ENCODE measurements at regions not wholly inside any gene's neighbourhood (a gene's known extent, or its start where the extent isn't known, plus 50 kb on each side); places are given as distances from the start of the nearest gene placed in this dataset.

GRCh38 chr11:36824349-36824748 lies 226.3 kb upstream of the RAG2 start:
- in situ Hi-C loops (cut with MboI; ENCODE audit: low sequenced_read_pairs) = no loop called here
- no peak overlapping the region for H3K4me3 ChIP-seq

GRCh38 chr11:36822829-36823228 lies 224.8 kb upstream of the RAG2 start:
- Histone ChIP-seq H3K4me3 (no peak overlapping the region), H3K36me3 (replicated peaks) (no peaks in the 10 kb centered on the region), H3K9me3 (no peaks in the 10 kb centered on the region), H3K4me1 (no peaks in the 10 kb centered on the region), H3K27me3 (ENCODE audit: low read depth) (no peaks in the 10 kb centered on the region)
- in situ Hi-C loops (cut with MboI; ENCODE audit: low sequenced_read_pairs) = no loop called here
- DNase-seq (ENCODE audit: low spot score in 2 of 2) = no peak

More at GRCh38 chr11:36824349-36824748, 226.3 kb upstream of the RAG2 start:
- no peaks in the 10 kb centered on the region for H3K27me3 ChIP-seq (ENCODE audit: low read depth)
- H3K4me1 ChIP-seq = no peaks in the 10 kb centered on the region
- H3K36me3 ChIP-seq (replicated peaks) = no peaks in the 10 kb centered on the region
- H3K9me3 ChIP-seq = no peaks in the 10 kb centered on the region
- DNase-seq (ENCODE audit: low spot score in 2 of 2) = no peak

GRCh38 chr11:36818410-36818809 lies 220.4 kb upstream of the RAG2 start:
- in situ Hi-C loops (cut with MboI; ENCODE audit: low sequenced_read_pairs) = no loop called here
- H3K4me1 ChIP-seq = no peaks in the 10 kb centered on the region
- DNase-seq (ENCODE audit: low spot score in 2 of 2) = peak in 1 of 2 experiments; percentile 52

GRCh38 chr11:36817336-36817965 lies 219.4 kb upstream of the RAG2 start:
- H3K27me3 ChIP-seq (ENCODE audit: low read depth) = no peaks in the 10 kb centered on the region
- DNase-seq (ENCODE audit: low spot score in 2 of 2) = no peak
- in situ Hi-C loops (cut with MboI; ENCODE audit: low sequenced_read_pairs) = no loop called here
- H3K4me3 ChIP-seq = no peak overlapping the region
- no peaks in the 10 kb centered on the region for H3K36me3 ChIP-seq (replicated peaks)
- H3K4me1 ChIP-seq = no peaks in the 10 kb centered on the region
- no peaks in the 10 kb centered on the region for H3K9me3 ChIP-seq

More at GRCh38 chr11:36818410-36818809, 220.4 kb upstream of the RAG2 start:
- no peaks in the 10 kb centered on the region for H3K36me3 ChIP-seq (replicated peaks)
- no peaks in the 10 kb centered on the region for H3K9me3 ChIP-seq
- H3K4me3 ChIP-seq = no peak overlapping the region
- H3K27me3 ChIP-seq (ENCODE audit: low read depth) = no peaks in the 10 kb centered on the region

- H3K4me1 ChIP-seq = no peaks in the 10 kb centered on the region
- H3K27me3 ChIP-seq (ENCODE audit: low read depth) = no peaks in the 10 kb centered on the region
- no peaks in the 10 kb centered on the region for H3K9me3 ChIP-seq
- no peaks in the 10 kb centered on the region for H3K36me3 ChIP-seq (replicated peaks)
- no peak overlapping the region for H3K4me3 ChIP-seq
- in situ Hi-C loops (cut with MboI; ENCODE audit: low sequenced_read_pairs) = no loop called here
- DNase-seq (ENCODE audit: low spot score in 2 of 2) = no peak
These were observed 211.3 kb upstream of the RAG2 start for GRCh38 chr11:36809303-36809702.

- no peaks in the 10 kb centered on the region for H3K4me1 ChIP-seq
- H3K9me3 ChIP-seq = no peaks in the 10 kb centered on the region
- H3K27me3 ChIP-seq (ENCODE audit: low read depth) = no peaks in the 10 kb centered on the region; the same call in 1 of the 2 replicates
- in situ Hi-C loops (cut with MboI; ENCODE audit: low sequenced_read_pairs) = no loop called here
- no peak overlapping the region for H3K4me3 ChIP-seq
- H3K36me3 ChIP-seq (replicated peaks) = no peaks in the 10 kb centered on the region
- no peak for DNase-seq (ENCODE audit: low spot score in 2 of 2)
These were observed 209.8 kb upstream of the RAG2 start for GRCh38 chr11:36807871-36808270.

- no peaks in the 10 kb centered on the region for H3K36me3 ChIP-seq (replicated peaks)
- no peak overlapping the region for H3K4me3 ChIP-seq
- no peak for DNase-seq (ENCODE audit: low spot score in 2 of 2)
These were observed 205.0 kb upstream of the RAG2 start for GRCh38 chr11:36803084-36803483.

GRCh38 chr11:36792996-36793914 lies 195.2 kb upstream of the RAG2 start:
- Histone ChIP-seq H3K4me1 (no peaks in the 10 kb centered on the region), H3K9me3 (no peaks in the 10 kb centered on the region), H3K27me3 (ENCODE audit: low read depth) (peaks cover 6% of the 10 kb centered on the region; the same call in 1 of the 2 replicates), H3K4me3 (no peak overlapping the region), H3K36me3 (replicated peaks) (no peaks in the 10 kb centered on the region)
- in situ Hi-C loops (cut with MboI; ENCODE audit: low sequenced_read_pairs) = no loop called here
- no peak for DNase-seq (ENCODE audit: low spot score in 2 of 2)

More at GRCh38 chr11:36803084-36803483, 205.0 kb upstream of the RAG2 start:
- no peaks in the 10 kb centered on the region for H3K9me3 ChIP-seq
- H3K4me1 ChIP-seq = no peaks in the 10 kb centered on the region
- H3K27me3 ChIP-seq (ENCODE audit: low read depth) = no peaks in the 10 kb centered on the region; the same call in 1 of the 2 replicates
- in situ Hi-C loops (cut with MboI; ENCODE audit: low sequenced_read_pairs) = no loop called here

- DNase-seq (ENCODE audit: low spot score in 2 of 2) = no peak
- no peaks in the 10 kb centered on the region for H3K9me3 ChIP-seq
- H3K27me3 ChIP-seq (ENCODE audit: low read depth) = peaks cover 6% of the 10 kb centered on the region; the same call in 1 of the 2 replicates
- no peak overlapping the region for H3K4me3 ChIP-seq
- in situ Hi-C loops (cut with MboI; ENCODE audit: low sequenced_read_pairs) = no loop called here
- H3K36me3 ChIP-seq (replicated peaks) = no peaks in the 10 kb centered on the region
- no peaks in the 10 kb centered on the region for H3K4me1 ChIP-seq
These were observed 193.9 kb upstream of the RAG2 start for GRCh38 chr11:36791957-36792356.

GRCh38 chr11:36790526-36790925 lies 192.5 kb upstream of the RAG2 start:
- H3K36me3 ChIP-seq (replicated peaks) = no peaks in the 10 kb centered on the region
- no peak overlapping the region for H3K4me3 ChIP-seq
- no peaks in the 10 kb centered on the region for H3K9me3 ChIP-seq
- in situ Hi-C loops (cut with MboI; ENCODE audit: low sequenced_read_pairs) = no loop called here
- H3K27me3 ChIP-seq (ENCODE audit: low read depth) = peaks cover 6% of the 10 kb centered on the region; the same call in 1 of the 2 replicates
- DNase-seq (ENCODE audit: low spot score in 2 of 2) = no peak
- H3K4me1 ChIP-seq = no peaks in the 10 kb centered on the region

GRCh38 chr11:36783808-36784207 lies 185.8 kb upstream of the RAG2 start:
- no peak for DNase-seq (ENCODE audit: low spot score in 2 of 2)
- no peaks in the 10 kb centered on the region for H3K4me1 ChIP-seq
- H3K36me3 ChIP-seq (replicated peaks) = no peaks in the 10 kb centered on the region
- H3K4me3 ChIP-seq = no peak overlapping the region
- in situ Hi-C loops (cut with MboI; ENCODE audit: low sequenced_read_pairs) = no loop called here
- H3K9me3 ChIP-seq = no peaks in the 10 kb centered on the region
- H3K27me3 ChIP-seq (ENCODE audit: low read depth) = peaks cover 2% of the 10 kb centered on the region; the same call in 1 of the 2 replicates

- H3K4me3 ChIP-seq = no peak overlapping the region
- no peak for DNase-seq (ENCODE audit: low spot score in 2 of 2)
- no peaks in the 10 kb centered on the region for H3K9me3 ChIP-seq
- peaks cover 2% of the 10 kb centered on the region; the same call in 1 of the 2 replicates for H3K27me3 ChIP-seq (ENCODE audit: low read depth)
- in situ Hi-C loops (cut with MboI; ENCODE audit: low sequenced_read_pairs) = no loop called here
- H3K36me3 ChIP-seq (replicated peaks) = no peaks in the 10 kb centered on the region
- no peaks in the 10 kb centered on the region for H3K4me1 ChIP-seq
These were observed 181.8 kb upstream of the RAG2 start for GRCh38 chr11:36779791-36780190.

- Histone ChIP-seq H3K4me3 (no peak overlapping the region), H3K9me3 (no peaks in the 10 kb centered on the region), H3K4me1 (no peaks in the 10 kb centered on the region), H3K36me3 (replicated peaks) (no peaks in the 10 kb centered on the region), H3K27me3 (ENCODE audit: low read depth) (peaks cover 2% of the 10 kb centered on the region; the same call in 1 of the 2 replicates)
- no peak for DNase-seq (ENCODE audit: low spot score in 2 of 2)
- in situ Hi-C loops (cut with MboI; ENCODE audit: low sequenced_read_pairs) = no loop called here
These were observed 179.3 kb upstream of the RAG2 start for GRCh38 chr11:36777311-36777710.

GRCh38 chr11:36775756-36776155 lies 177.7 kb upstream of the RAG2 start:
- Histone ChIP-seq H3K4me1 (no peaks in the 10 kb centered on the region), H3K27me3 (ENCODE audit: low read depth) (peaks cover 2% of the 10 kb centered on the region; the same call in 1 of the 2 replicates), H3K9me3 (no peaks in the 10 kb centered on the region), H3K4me3 (no peak overlapping the region), H3K36me3 (replicated peaks) (no peaks in the 10 kb centered on the region)
- in situ Hi-C loops (cut with MboI; ENCODE audit: low sequenced_read_pairs) = no loop called here
- DNase-seq (ENCODE audit: low spot score in 2 of 2) = no peak

Data from HAP-1 (cell line).